Right lobe of liver (tissue), 6 donors: ENCODE measurements at regions not wholly inside any gene's neighbourhood (a gene's known extent, or its start where the extent isn't known, plus 50 kb on each side); places are given as distances from the start of the nearest gene placed in this dataset.
"Not testable (repeated sequence)": the region's sequence is repeated elsewhere in the genome, so short reads cannot be mapped to it uniquely, and the experiment has no call there.

ENCODE experiments used
- ATAC-seq, 4 donors: fragments of 200-7000 bp; cut with Tn5 transposase; one replicate each; pipeline ENCODE4 v1.9.1; 2020; ENCODE audit warnings: mild to moderate bottlenecking in 4 of 4, moderate library complexity in 4 of 4
- DNase-seq, 3 donors: peaks; one replicate each; pipeline ENCODE4 v3.0.0-alpha.2; 2020
- H3K27ac ChIP-seq, 3 donors: fragments of 200-600 bp; one replicate each; pipeline ENCODE4 v1.8.0; 2022
- H3K27me3 ChIP-seq, 2 donors: fragments of 200-600 bp; one replicate each; pipeline ENCODE4 v1.8.0; 2022
- H3K36me3 ChIP-seq, 4 donors: fragments of 200-600 bp; sonication (generic) in 1 of 4; one replicate each; pipeline versions ENCODE4 v1.5.1 to v1.8.0; 2017 to 2022; ENCODE audit warnings: control low read depth in 1 of 4
- H3K4me1 ChIP-seq, 4 donors: fragments of 200-600 bp; sonication (generic) in 1 of 4; one replicate each; pipeline versions ENCODE4 v1.5.1 to v1.8.0; 2017 to 2022; ENCODE audit warnings: control low read depth in 1 of 4
- H3K4me3 ChIP-seq, 3 donors: fragments of 200-600 bp; one replicate each; pipeline ENCODE4 v1.8.0; 2022
- H3K9me3 ChIP-seq, 4 donors: fragments of 200-600 bp; sonication (generic) in 1 of 4; one replicate each; pipeline versions ENCODE4 v1.5.1 to v1.8.0; 2017 to 2022; ENCODE audit warnings: control low read depth in 1 of 4
- POLR2A ChIP-seq: fragments of 450-650 bp; IDR thresholded peaks from one replicate; pipeline ENCODE4 v1.6.1; 2017; ENCODE audit warnings: antibody characterized with exemption, mild to moderate bottlenecking
- WGBS: methylation state at CpG from one replicate; pipeline ENCODE4 v1.1.6; 2018; ENCODE audit warnings: low coverage, low lambda C conversion rate; ENCODE audit not compliant: insufficient coverage; ENCODE audit errors: missing lambda C conversion rate; 5-methylcytosine and 5-hydroxymethylcytosine counted together
- intact Hi-C, 2 donors: fragments of 100-400 bp; cut with DNase I; formaldehyde crosslinking; loops; one replicate each; pipeline versions ENCODE4 v1.11.2 to v1.14.1; 2022
- TF ChIP-seq, protein P1 (sequence below), 4 donors: fragments of 200-600 bp in 3 of 4; fragments of 450-650 bp in 1 of 4; IDR thresholded peaks; one replicate each; pipeline versions ENCODE4 v1.5.1 to v1.8.0; 2016 to 2022; ENCODE audit warnings: antibody characterized with exemption in 4 of 4, mild to moderate bottlenecking in 2 of 4
- donor health status: DM: no; HTN: yes; CAD: no.
- donor health status: DM: no; HTN: no; CAD: no.
- donor health status: DM: no; HTN: no; CAD: no.
- donor health status: DM: no; HTN: yes; CAD: no.
- donor health status: DM: no; HTN: yes; CAD: no.

- H3K27me3 ChIP-seq, result no peaks in the 10 kb centered on the region
- no peaks in the 10 kb centered on the region for H3K9me3 ChIP-seq
- no peak overlapping the region for H3K4me3 ChIP-seq
- 78% methylated on average over 4 of the region's 4 CpGs for WGBS
- no peaks in the 10 kb centered on the region for H3K4me1 ChIP-seq
- intact Hi-C loops, result no loop called here
- H3K27ac ChIP-seq, result no peak overlapping the region
- DNase-seq (no peak), ATAC-seq (no peak)
- no peak for TF ChIP-seq POLR2A
- TF ChIP-seq, protein P1, sequence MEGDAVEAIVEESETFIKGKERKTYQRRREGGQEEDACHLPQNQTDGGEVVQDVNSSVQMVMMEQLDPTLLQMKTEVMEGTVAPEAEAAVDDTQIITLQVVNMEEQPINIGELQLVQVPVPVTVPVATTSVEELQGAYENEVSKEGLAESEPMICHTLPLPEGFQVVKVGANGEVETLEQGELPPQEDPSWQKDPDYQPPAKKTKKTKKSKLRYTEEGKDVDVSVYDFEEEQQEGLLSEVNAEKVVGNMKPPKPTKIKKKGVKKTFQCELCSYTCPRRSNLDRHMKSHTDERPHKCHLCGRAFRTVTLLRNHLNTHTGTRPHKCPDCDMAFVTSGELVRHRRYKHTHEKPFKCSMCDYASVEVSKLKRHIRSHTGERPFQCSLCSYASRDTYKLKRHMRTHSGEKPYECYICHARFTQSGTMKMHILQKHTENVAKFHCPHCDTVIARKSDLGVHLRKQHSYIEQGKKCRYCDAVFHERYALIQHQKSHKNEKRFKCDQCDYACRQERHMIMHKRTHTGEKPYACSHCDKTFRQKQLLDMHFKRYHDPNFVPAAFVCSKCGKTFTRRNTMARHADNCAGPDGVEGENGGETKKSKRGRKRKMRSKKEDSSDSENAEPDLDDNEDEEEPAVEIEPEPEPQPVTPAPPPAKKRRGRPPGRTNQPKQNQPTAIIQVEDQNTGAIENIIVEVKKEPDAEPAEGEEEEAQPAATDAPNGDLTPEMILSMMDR (IDR thresholded peaks at IDR 0.05), result no peak
- no peaks in the 10 kb centered on the region for H3K36me3 ChIP-seq
Measured at GRCh38 chr13:110981379-110981778, 66.5 kb upstream of the ANKRD10 start.

DNA sequence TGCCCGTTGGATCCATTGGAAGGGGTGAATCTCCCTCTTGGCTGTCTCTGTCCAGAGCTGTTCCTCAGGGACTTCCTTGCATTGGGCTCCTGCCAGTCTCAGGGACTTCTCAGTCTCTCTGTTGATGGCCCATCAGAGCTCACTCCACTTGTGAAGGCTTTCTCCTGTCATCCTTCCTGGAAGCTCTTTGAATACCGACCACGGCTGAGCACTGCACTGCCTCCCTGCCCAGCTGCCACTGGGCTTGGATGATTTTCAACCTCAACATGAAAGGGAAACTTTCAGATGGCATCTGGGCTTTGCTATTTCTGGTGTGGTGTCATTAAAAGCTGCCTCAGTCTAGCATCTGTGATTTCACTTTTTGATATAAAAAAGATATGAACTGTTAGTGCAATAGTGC, 66.1 kb upstream of the ANKRD10 start:
- Histone ChIP-seq H3K4me3 (no peak overlapping the region), H3K27me3 (no peaks in the 10 kb centered on the region), H3K9me3 (no peaks in the 10 kb centered on the region), H3K36me3 (no peaks in the 10 kb centered on the region), H3K4me1 (no peaks in the 10 kb centered on the region), H3K27ac (no peak overlapping the region)
- TF ChIP-seq POLR2A, result no peak
- TF ChIP-seq, protein P1 (IDR thresholded peaks at IDR 0.05), result no peak
- WGBS, result 45% methylated on average over 3 of the region's 3 CpGs
- intact Hi-C loops, result no loop called here
- no peak for ATAC-seq
- DNase-seq, result no peak

GRCh38 chr13:110979149-110979548, 64.3 kb upstream of the ANKRD10 start:
- H3K27me3 ChIP-seq, H3K4me3 ChIP-seq, H3K4me1 ChIP-seq, H3K9me3 ChIP-seq, intact Hi-C loops, H3K36me3 ChIP-seq, DNase-seq, ATAC-seq, H3K27ac ChIP-seq: not testable (repeated sequence)
- WGBS, result 78% methylated on average over 5 of the region's 5 CpGs

- no peak overlapping the region for H3K27ac ChIP-seq
- intact Hi-C loops, result no loop called here
- DNase-seq (no peak), ATAC-seq (no peak)
- H3K4me3 ChIP-seq, result no peak overlapping the region
- H3K4me1 ChIP-seq, result no peaks in the 10 kb centered on the region
- TF ChIP-seq POLR2A, result no peak
- TF ChIP-seq, protein P1 (IDR thresholded peaks at IDR 0.05), result no peak
- no peaks in the 10 kb centered on the region for H3K9me3 ChIP-seq
- no peaks in the 10 kb centered on the region for H3K27me3 ChIP-seq
- H3K36me3 ChIP-seq, result no peaks in the 10 kb centered on the region
Measured at GRCh38 chr13:110978390-110978789, 63.5 kb upstream of the ANKRD10 start.

DNA sequence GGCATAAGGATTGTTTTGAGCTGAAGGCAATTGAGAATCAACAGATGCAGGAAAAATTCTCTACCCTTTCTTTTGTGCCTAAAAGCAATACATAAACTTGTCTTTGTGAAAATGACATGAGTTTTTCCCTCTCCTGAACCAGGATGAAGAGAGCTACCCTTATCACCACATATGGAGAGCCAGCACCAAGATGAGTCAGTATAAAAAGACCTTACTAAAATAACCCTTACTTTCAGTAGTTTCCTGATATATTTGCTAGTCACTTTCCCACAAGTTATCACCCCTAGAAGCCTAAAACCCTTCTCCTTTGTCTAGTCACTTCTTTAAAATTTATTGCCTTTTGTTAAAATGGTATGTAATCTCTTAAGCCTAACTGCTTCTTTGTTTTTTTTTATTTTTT, 61.9 kb upstream of the ANKRD10 start:
- ATAC-seq, result no peak
- DNase-seq, result no peak
- Histone ChIP-seq H3K27ac (no peak overlapping the region), H3K27me3 (no peaks in the 10 kb centered on the region), H3K4me1 (no peaks in the 10 kb centered on the region), H3K4me3 (no peak overlapping the region), H3K36me3 (no peaks in the 10 kb centered on the region), H3K9me3 (no peaks in the 10 kb centered on the region)
- TF ChIP-seq, protein P1 (IDR thresholded peaks at IDR 0.05), result no peak
- no peak for TF ChIP-seq POLR2A
- intact Hi-C loops, result no loop called here
